ENCODE measurements at regions not wholly inside any gene's neighbourhood (a gene's known extent, or its start where the extent isn't known, plus 50 kb on each side); places are given as distances from the start of the nearest gene placed in this dataset.

GRCh38 chr5:38752622-38753021, 93.2 kb upstream of the OSMR start:
- Histone ChIP-seq H3K4me1 (ENCODE audit: insufficient read depth, low read length) (no peaks in the 10 kb centered on the region), H4K20me1 (ENCODE audit: insufficient read depth, low read length) (no peaks in the 10 kb centered on the region), H3K4me2 (ENCODE audit: low read depth, low read length) (no peak overlapping the region), H3K4me3 (replicated peaks in 1 of 3; ENCODE audit: insufficient read depth in 1 of 3, low read depth in 2 of 3, low read length in 3 of 3) (no peak overlapping the region), H3K9ac (ENCODE audit: insufficient read depth, low read depth, low read length) (no peak overlapping the region), H3K9me3 (ENCODE audit: low read length) (no peaks in the 10 kb centered on the region), H3K79me2 (ENCODE audit: insufficient read depth, low read length) (no peaks in the 10 kb centered on the region), H2AFZ (ENCODE audit: low read length) (no peak overlapping the region), H3K27me3 (ENCODE audit: control insufficient read depth in 1 of 2, insufficient read depth in 2 of 2, low read length in 2 of 2) (peaks cover 0 to 24% of the 10 kb centered on the region in 2 experiments; a peak in 4 of 5 replicates), H3K27ac (ENCODE audit: extremely low read length, insufficient read depth, low read length) (no peak overlapping the region), H3K36me3 (replicated peaks in 1 of 2; ENCODE audit: control insufficient read depth in 1 of 2, insufficient read depth in 2 of 2, low read length in 2 of 2) (no peaks in the 10 kb centered on the region)
- TF ChIP-seq ZKSCAN5 (CRISPR knock-in tag; IDR thresholded peaks at IDR 0.05): no peak
- TF ChIP-seq HDAC2 (CRISPR knock-in tag; IDR thresholded peaks at IDR 0.05): no peak
- TF ChIP-seq ZNF574 (CRISPR knock-in tag; IDR thresholded peaks at IDR 0.05): no peak
- no peak for TF ChIP-seq REPIN1 (CRISPR knock-in tag; IDR thresholded peaks at IDR 0.05; ENCODE audit: borderline replicate concordance, low read depth)
- TF ChIP-seq ZNF788 (CRISPR knock-in tag; IDR thresholded peaks at IDR 0.05; ENCODE audit: borderline replicate concordance): no peak
- TF ChIP-seq STAT5B (CRISPR knock-in tag; IDR thresholded peaks at IDR 0.05): no peak
- no peak for TF ChIP-seq EZH2 (conservative IDR thresholded peaks at IDR 0.05; ENCODE audit: low read depth, low read length)
- no peak for TF ChIP-seq DDIT3 (CRISPR knock-in tag; IDR thresholded peaks at IDR 0.05)
- no peak for TF ChIP-seq NR2F1 (CRISPR knock-in tag; IDR thresholded peaks at IDR 0.05)
- no peak for TF ChIP-seq THAP11 (CRISPR knock-in tag; IDR thresholded peaks at IDR 0.05)
- TF ChIP-seq SP5 (CRISPR knock-in tag; IDR thresholded peaks at IDR 0.05; ENCODE audit: borderline replicate concordance, low read depth): no peak
- TF ChIP-seq RBAK (CRISPR knock-in tag; IDR thresholded peaks at IDR 0.05): no peak
- no peak for FAIRE-seq
- 3% methylated on average over 4 of the region's 4 CpGs for WGBS (ENCODE audit: low lambda C conversion rate)
- in situ Hi-C loops (cut with HindIII; ENCODE audit: extremely low pct_ligation_motif_present, low pct_unique_long_range_greater_than_20kb): no loop called here
- no peak for DNase-seq (ENCODE audit: low spot score)
- intact Hi-C loops (cut with micrococcal nuclease; ENCODE audit: unreplicated experiment): no loop called here
- POLR2A ChIA-PET: no interaction called here
- CTCF ChIA-PET (ENCODE audit: low intra/inter-chr PET ratio, low total read pairs): no interaction called here
- BruUV-seq (replicated peaks): no TSS peak
- no peak for ATAC-seq
